ENCODE measurements at regions not wholly inside any gene's neighbourhood (a gene's known extent, or its start where the extent isn't known, plus 50 kb on each side); places are given as distances from the start of the nearest gene placed in this dataset.

DNA sequence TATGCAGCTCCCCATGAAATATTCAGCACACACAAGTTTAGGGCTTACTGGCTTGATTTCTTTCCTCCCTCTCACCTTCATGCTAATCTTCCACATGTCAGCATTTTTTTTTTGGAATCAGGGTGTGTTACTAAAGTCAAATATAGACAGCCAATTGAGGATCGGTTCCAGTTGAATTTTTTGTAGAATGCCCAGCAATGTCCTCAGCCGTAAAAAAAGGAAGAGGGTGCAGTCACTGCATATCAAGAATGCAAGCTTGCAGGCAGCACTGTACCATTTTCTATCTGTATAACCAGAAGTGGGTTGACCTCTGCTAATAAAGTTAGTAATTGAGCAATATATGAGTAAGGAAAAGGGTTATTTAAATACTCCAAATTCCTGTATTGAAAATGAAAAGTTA lies 51.4 kb upstream of the CHMP2B start:
- H3K27ac Mint-ChIP-seq (ENCODE audit: unreplicated experiment), result no peak overlapping the region
- peaks cover 15% of the 10 kb centered on the region for H3K4me1 Mint-ChIP-seq (ENCODE audit: low read depth)
- H3K27me3 Mint-ChIP-seq (ENCODE audit: low read depth), result peaks cover 16% of the 10 kb centered on the region
- H3K4me3 Mint-ChIP-seq (ENCODE audit: unreplicated experiment), result no peak overlapping the region
- TF ChIP-seq, protein P1, sequence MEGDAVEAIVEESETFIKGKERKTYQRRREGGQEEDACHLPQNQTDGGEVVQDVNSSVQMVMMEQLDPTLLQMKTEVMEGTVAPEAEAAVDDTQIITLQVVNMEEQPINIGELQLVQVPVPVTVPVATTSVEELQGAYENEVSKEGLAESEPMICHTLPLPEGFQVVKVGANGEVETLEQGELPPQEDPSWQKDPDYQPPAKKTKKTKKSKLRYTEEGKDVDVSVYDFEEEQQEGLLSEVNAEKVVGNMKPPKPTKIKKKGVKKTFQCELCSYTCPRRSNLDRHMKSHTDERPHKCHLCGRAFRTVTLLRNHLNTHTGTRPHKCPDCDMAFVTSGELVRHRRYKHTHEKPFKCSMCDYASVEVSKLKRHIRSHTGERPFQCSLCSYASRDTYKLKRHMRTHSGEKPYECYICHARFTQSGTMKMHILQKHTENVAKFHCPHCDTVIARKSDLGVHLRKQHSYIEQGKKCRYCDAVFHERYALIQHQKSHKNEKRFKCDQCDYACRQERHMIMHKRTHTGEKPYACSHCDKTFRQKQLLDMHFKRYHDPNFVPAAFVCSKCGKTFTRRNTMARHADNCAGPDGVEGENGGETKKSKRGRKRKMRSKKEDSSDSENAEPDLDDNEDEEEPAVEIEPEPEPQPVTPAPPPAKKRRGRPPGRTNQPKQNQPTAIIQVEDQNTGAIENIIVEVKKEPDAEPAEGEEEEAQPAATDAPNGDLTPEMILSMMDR (IDR thresholded peaks at IDR 0.05), result no peak
- no peaks in the 10 kb centered on the region for H3K36me3 Mint-ChIP-seq (ENCODE audit: low read depth)
- DNase-seq (ENCODE audit: low spot score), result no peak
- no peaks in the 10 kb centered on the region for H3K9me3 Mint-ChIP-seq (ENCODE audit: low read depth)

DNA sequence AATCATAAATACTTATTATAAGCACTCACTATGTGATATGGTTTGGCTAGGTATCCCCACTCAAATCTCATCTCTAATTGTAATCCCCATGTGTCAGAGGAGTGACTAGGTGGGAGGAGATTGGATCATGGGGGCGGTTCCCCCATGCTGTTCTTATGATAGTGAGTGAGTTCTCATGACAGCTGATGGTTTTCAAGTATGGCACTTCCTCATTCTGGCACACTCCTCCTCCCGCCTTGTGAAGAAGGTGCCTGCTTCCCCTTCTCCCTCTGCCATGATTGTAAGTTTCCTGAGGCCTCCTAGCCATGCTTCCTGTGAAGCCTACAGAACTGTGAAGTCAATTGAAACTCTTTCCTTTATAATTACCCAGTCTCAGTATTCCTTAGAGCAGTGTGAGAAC lies 53.3 kb upstream of the CHMP2B start:
- Mint-ChIP-seq H3K27ac (ENCODE audit: unreplicated experiment) (no peak overlapping the region), H3K4me3 (ENCODE audit: unreplicated experiment) (no peak overlapping the region), H3K36me3 (ENCODE audit: low read depth) (no peaks in the 10 kb centered on the region), H3K27me3 (ENCODE audit: low read depth) (peaks cover 4% of the 10 kb centered on the region), H3K9me3 (ENCODE audit: low read depth) (no peaks in the 10 kb centered on the region), H3K4me1 (ENCODE audit: low read depth) (peaks cover 15% of the 10 kb centered on the region)
- DNase-seq (ENCODE audit: low spot score), result no peak
- TF ChIP-seq, protein P1 (IDR thresholded peaks at IDR 0.05), result no peak

DNA sequence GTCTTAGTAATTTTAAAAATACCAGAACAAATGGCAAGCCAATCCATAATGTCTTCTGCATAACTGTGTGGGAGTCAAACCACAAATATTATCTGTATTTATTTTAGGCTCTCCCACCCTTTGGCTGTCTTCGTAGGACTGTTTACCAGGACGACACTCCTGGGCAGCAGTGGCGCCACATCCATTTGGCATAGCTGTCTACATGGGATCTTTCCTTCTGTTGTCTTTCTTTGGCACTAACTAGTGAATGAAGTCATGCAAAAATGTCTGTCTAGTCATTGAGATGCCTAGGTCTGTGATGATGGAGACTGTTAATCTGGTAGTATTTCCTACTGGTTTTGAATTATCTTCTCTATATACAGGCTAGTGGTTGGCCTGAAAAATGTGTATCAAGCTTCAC lies 54.0 kb upstream of the CHMP2B start:
- DNase-seq (ENCODE audit: low spot score), result no peak
- Mint-ChIP-seq H3K4me1 (ENCODE audit: low read depth) (peaks cover 15% of the 10 kb centered on the region), H3K4me3 (ENCODE audit: unreplicated experiment) (no peak overlapping the region), H3K27me3 (ENCODE audit: low read depth) (peaks cover 7% of the 10 kb centered on the region), H3K9me3 (ENCODE audit: low read depth) (no peaks in the 10 kb centered on the region), H3K27ac (ENCODE audit: unreplicated experiment) (no peak overlapping the region), H3K36me3 (ENCODE audit: low read depth) (no peaks in the 10 kb centered on the region)
- TF ChIP-seq, protein P1 (IDR thresholded peaks at IDR 0.05), result no peak

DNA sequence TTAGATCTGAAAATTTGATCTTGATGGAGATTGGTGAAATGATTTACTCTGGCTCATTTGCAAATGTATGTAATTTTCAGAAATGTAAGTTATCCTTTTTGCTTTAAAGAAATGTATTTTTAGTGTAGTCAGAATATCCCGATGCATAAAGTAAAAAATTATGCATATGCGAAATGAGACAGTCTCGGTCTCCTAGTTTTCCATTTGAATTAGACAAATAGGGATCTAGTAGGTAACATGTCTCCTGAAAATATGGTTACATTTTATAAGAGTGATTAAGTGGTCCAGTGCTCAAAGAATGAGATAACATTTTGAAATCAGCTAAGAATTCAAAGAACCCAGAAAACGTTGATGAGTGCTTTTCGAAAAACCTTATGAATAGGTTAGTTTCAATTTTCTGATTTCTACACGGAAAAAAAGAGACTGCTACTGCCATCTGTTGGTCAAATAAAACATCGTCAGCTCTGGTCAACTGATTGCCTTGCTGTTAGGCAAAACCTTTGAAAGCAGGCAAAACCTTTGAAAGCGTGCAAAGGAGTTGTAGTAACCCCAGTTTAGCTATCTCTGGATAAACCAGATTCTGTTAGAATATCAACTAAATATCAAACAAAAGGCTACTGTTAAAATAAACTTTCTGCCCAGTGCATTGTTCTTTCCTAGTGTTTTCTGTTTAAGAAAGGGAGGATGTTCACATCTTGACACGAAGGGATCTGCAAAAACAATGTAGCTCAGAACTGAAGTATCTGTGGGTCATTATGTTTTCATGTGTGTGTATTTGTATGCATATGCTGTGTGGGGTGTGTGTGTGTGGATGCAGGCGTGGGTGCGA lies 59.3 kb upstream of the CHMP2B start:
- Mint-ChIP-seq H3K27ac (ENCODE audit: unreplicated experiment) (no peak overlapping the region), H3K4me3 (ENCODE audit: unreplicated experiment) (peak overlapping the region; percentile 50), H3K36me3 (ENCODE audit: low read depth) (no peaks in the 10 kb centered on the region), H3K4me1 (ENCODE audit: low read depth) (peaks cover 6% of the 10 kb centered on the region), H3K27me3 (ENCODE audit: low read depth) (peaks cover 5% of the 10 kb centered on the region), H3K9me3 (ENCODE audit: low read depth) (no peaks in the 10 kb centered on the region)
- TF ChIP-seq, protein P1 (IDR thresholded peaks at IDR 0.05), result peak; percentile 88
- no peak for DNase-seq (ENCODE audit: low spot score)

DNA sequence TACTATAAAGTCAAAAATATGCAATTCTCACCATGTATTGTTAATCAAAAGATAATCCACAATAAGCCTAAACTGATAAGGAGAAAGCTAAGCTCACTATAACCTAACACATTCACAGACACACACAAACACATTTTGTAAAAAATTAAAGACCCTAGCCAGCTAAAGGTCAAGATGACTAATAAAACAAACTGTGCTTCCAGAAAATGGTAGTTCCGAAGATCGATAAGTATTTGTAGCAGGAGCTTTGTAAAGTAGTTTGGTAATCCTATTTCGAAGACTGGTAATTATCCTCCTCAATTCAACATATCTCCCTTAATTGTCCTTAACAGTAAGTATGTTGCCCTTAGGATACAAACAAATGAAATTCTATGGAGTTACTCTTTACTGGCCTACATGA lies 62.9 kb upstream of the CHMP2B start:
- TF ChIP-seq, protein P1 (IDR thresholded peaks at IDR 0.05), result no peak
- no peak for DNase-seq (ENCODE audit: low spot score)

More for the DNA sequence above, 62.9 kb upstream of the CHMP2B start:
- Mint-ChIP-seq H3K27ac (ENCODE audit: unreplicated experiment) (no peak overlapping the region), H3K27me3 (ENCODE audit: low read depth) (peaks cover 3% of the 10 kb centered on the region), H3K4me1 (ENCODE audit: low read depth) (peaks cover 4% of the 10 kb centered on the region), H3K36me3 (ENCODE audit: low read depth) (no peaks in the 10 kb centered on the region), H3K4me3 (ENCODE audit: unreplicated experiment) (no peak overlapping the region), H3K9me3 (ENCODE audit: low read depth) (no peaks in the 10 kb centered on the region)
